HTR-8/SVneo (cell line): ENCODE measurements at regions not wholly inside any gene's neighbourhood (a gene's known extent, or its start where the extent isn't known, plus 50 kb on each side); places are given as distances from the start of the nearest gene placed in this dataset.

ENCODE experiments used
- DNase-seq: peaks from one replicate; pipeline ENCODE4 v3.0.0; 2011; ENCODE audit warnings: low spot score, mixed read lengths; ENCODE audit not compliant: insufficient read length
- FAIRE-seq: peaks from 2 replicates; lab custom pipeline; 2011; peaks lifted over from hg19 to GRCh38; lab: Jason Lieb, UNC

GRCh38 chr20:57960803-57961575, 251.2 kb upstream of the PMEPA1 start:
- FAIRE-seq: peak; percentile 76
- no peak for DNase-seq

DNA sequence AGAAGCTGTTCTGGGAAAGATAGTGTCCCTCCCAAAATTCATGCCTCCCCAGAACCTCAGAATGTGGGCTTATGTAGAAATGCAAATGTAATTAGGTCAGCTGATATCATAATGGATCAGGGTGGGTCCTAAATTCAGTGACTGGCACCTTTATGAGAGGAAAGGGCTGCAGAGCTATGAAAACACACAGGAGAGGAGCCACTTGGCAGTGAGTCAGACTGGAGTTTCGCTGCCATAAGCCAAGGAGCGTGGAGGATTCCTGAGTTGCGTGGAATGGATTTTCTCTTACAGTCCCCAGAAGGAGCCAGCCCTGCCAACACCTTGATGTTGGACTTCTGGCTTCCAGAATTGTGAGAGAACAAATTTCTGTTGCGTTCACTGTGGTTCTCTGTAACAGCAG, 249.8 kb upstream of the PMEPA1 start:
- no peak for DNase-seq
- peak; percentile 79 for FAIRE-seq

- FAIRE-seq (no peak), DNase-seq (no peak)
Observed at GRCh38 chr20:57959018-57959417, 249.2 kb upstream of the PMEPA1 start.

GRCh38 chr20:57958050-57958420, 248.2 kb upstream of the PMEPA1 start:
- no peak for FAIRE-seq
- no peak for DNase-seq

DNA sequence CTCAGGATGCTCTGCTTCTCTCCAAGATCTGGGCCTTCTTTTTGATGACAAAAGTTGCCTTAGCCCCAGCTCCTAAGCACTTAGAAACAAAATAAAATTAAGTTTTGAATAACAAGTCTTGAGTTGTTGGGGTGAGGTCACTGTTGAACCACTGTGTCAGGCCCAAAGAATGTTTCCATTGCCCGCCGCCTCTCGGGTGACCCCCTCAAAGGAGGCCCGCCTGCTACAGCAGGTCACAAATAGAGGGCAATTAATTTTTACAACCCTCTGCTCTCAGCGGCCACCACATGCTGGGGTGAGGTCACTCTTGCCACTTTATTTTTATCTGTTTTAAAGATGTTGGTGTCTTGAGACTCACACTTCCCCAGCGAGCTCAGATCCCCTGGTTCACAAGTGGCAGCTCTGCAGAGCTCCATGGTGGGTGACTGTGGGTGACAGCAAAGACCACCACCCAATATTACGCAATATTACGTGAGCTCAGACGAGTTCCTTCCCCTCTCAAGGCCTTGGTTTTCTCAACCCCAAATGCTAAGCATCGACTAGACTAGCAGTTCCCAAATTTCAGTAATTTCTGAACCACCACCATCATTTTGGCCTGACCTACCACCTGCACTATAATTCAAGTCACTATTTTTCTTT, 247.7 kb upstream of the PMEPA1 start:
- DNase-seq: no peak
- FAIRE-seq: peak; percentile 49

GRCh38 chr20:57953638-57954037, 243.8 kb upstream of the PMEPA1 start:
- DNase-seq (no peak), FAIRE-seq (no peak)

DNA sequence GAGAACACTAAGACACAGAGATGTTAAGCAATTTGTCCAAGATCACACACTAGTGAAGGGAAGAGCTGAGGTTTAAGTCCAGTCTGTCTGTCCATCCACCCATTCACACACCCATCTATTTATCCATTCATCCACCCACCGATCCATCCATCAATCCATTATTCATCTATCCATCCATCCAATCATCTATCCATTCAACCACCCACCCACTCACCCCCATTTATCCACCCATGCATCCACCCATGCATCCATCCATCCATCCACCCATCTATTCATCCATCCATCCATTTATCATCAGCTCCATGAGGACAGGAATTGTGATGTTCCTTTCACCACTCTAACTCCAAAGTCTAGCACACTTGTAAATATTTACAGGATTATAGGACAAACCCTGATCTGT, 242.3 kb upstream of the PMEPA1 start:
- DNase-seq: no peak
- FAIRE-seq: no peak

- no peak for DNase-seq
- FAIRE-seq: peak; percentile 49
Observed at GRCh38 chr20:57951549-57951948, 241.7 kb upstream of the PMEPA1 start.

DNA sequence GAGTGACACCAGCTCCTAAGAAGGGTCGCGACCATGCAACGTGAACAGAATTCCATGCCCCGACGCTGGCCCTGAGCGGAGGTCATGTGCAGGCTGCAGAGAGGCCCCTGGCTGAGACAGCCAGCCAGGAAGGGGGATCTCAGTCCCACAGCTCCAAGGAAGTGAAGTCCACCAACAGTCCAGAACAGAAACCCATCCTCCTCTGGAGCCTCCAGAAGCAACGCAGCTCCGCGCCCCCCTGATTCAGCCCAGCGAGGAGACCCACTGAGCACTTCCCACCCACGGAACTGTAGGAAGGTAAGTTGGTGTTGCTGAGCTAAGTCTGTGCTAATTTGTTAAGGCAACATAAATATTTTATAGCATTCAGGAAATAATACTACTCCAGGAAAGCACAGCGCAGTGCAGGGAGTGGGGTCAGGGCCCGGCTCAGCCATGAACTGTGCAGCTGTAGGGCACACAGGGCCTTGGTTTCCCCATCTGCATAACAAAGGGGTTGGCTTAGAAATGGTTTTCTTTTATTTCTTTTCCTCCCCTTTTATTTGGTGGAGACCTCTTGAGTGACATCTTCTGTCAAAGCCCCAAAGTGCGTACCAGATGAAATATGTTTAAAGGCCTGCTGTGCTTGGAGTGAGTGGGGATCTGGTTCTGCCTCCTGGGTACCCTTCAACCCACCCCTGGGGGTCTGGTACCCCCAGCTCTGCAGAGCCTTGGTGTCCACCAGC, 241.1 kb upstream of the PMEPA1 start:
- FAIRE-seq: peak; percentile 74
- no peak for DNase-seq

DNA sequence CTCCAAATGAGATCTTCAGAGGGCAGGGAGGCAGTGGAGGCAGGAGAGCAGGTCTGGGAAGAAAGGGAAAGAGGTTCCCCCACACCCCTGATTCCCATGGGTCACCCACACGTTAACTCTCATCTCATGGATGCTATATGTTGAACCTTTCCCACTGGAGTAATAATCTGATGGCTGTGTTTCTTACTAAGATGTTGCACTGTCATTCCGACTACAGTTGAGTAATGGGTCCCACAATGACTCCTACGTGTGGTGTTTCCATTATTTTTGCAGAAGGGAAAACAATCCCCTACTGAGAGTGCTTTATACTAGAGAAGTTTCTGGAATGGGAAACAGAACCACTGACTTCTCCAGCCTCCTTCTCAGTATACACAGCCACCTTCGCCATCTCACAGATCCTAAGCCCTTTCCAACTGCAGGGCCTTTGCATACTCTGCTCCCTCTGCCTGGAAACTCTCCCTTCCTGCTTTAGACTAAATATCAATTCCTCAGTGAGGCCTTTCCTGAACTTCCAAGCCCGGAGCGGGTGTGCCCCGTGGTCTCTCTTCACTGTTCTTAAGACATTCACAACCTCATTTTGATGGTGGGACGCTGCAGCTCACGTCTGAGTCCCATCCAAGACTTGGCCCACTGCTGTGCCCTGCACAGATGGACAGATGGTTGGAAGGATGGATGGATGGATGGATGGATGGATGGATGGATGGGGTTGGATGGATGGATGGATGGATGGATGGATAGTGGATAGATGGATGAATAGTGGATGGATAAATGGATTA, 238.6 kb upstream of the PMEPA1 start:
- DNase-seq (no peak), FAIRE-seq (peak; percentile 99)

- FAIRE-seq (peak; percentile 90), DNase-seq (no peak)
Observed at GRCh38 chr20:57947421-57948179, 237.8 kb upstream of the PMEPA1 start.

DNA sequence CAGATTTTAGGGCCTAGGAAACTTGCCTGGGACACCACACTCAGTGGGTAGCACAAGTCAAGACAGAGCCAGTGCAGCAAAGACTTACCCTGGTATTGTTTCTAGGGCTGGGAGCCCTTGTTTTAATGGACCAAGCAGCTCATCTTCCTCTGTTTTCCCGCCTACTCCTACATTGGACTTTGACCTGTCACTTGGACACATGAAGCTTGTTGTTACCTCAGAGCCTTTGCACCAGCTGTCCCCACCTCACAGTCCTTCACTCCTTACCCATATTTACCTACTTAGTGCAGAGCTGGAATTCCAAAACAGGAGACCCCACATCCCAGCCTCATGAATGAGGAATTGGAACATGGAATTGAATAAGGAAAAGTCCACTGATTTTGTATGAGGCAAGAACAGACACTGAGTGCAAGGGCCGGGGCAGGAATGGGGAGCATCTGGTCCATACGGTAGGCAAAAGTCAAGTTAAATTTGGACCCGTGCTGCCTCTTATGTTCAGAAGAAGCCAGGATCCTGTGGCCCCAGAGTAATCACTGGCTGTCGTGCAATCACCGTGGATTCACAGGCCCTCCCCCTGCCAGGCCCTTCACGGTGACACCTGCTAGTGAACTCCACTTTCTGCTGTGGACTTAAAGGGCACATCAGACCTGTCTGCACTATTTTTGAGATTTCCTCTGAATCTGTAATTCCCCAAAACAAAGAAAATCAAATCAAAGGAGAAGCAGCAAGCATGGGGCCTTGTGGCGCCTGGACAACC, 236.9 kb upstream of the PMEPA1 start:
- FAIRE-seq (no peak), DNase-seq (no peak)

GRCh38 chr20:57944988-57945387, 235.2 kb upstream of the PMEPA1 start:
- DNase-seq (no peak), FAIRE-seq (peak; percentile 90)

GRCh38 chr20:57943950-57944349, 234.1 kb upstream of the PMEPA1 start:
- FAIRE-seq (peak; percentile 95), DNase-seq (no peak)

DNA sequence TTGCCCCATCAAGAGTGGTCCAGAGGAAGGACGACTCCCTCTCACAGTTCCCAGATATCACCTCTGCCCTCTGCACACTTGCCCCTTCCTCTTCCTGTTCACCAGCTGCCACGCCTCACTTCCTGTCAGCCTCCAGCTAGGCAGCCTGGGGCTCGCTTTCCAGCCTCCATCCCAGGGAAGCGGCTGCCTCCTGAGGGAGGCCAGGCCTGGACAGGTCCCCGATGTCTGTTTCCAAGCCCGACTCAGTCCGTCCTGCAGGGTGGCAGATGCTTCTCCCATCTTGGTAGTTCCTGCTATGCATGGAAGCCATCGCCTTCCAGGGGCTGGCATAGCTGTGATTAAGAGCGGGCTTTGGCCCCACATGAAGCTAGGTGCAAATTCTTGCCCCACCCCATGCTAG, 233.5 kb upstream of the PMEPA1 start:
- FAIRE-seq (no peak), DNase-seq (no peak)

DNA sequence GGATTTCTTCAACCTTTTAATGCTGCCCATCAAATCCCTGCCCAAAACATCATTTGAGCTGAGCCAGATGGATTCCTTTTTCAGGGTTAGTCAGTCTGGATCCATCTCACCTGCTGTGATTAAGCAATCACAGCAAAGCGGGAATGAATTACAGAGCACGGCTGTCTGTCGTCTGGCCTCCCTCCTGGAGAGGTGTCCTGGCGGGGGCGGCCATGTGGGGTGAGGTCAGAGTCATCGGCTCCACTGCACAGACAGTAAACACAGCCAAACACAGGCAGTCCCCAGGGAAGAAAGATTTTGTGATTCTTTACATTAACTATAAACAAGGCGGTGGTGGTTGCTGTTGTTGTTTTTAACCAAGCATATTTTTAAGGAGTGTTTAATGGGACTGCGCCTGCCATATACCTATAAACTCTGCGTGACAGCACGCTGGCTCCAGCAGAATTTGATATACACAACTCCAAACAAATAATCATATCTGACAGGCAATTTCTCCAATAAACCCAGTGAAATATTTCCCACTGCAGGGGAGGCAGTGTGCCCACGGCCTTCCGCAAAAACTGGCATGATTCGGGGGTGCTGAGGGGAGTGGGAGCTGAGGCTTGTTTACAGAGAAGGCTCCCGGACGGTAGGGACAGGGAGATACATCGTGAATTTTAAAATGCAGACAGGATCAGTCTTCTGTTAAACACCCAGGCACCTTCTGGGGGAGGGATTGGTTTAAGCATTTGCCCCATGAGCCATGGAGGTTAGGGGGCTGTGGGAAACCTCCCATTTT, 232.0 kb upstream of the PMEPA1 start:
- FAIRE-seq (peak; percentile 79), DNase-seq (no peak)

DNA sequence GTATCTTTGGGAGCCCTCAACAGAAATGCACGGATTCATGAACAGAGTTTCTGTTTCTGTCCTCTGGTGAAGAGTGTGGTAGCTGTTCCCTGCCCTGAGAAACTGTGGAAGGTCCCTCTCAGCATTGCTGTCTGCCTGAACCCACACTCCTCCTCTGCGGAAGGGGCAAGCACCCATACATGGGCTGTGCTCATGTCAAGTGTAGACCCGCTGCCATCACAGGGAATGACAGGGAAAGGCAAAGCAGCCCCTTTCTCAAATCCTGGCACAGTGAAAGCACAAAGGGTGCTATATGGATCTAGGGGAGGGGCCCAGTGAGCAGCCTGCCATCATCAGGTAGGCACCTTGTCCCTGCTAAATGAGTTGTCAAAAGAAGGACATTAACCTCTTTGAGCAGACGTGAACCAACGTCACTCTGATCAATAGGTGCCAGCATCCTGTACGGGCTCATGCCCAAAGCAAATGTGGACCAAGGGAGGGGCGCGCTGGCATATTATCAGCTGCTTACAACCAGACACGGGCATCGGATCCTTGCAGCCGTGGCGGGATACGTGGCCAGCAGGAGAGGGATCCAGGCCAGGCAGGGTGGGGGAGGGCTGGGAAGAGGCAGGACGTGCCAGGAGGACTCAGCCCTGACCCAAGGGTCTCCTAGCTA, 231.2 kb upstream of the PMEPA1 start:
- FAIRE-seq (peak; percentile 90), DNase-seq (no peak)

- FAIRE-seq (no peak), DNase-seq (no peak)
Observed at GRCh38 chr20:57940376-57940775, 230.6 kb upstream of the PMEPA1 start.
